Muscle of leg (tissue), 3 donors: ENCODE measurements at regions not wholly inside any gene's neighbourhood (a gene's known extent, or its start where the extent isn't known, plus 50 kb on each side); places are given as distances from the start of the nearest gene placed in this dataset.

Source experiments
- DNase-seq: peaks from one replicate; pipeline ENCODE4 v3.0.0; 2013
- H3K27ac ChIP-seq: one replicate; pipeline ENCODE4 v1.5.1; 2013; ENCODE audit warnings: mild to moderate bottlenecking, low read length, control low read depth
- H3K27me3 ChIP-seq: one replicate; pipeline ENCODE4 v1.6.1; 2013; ENCODE audit warnings: low read length; ENCODE audit not compliant: control insufficient read depth, insufficient read depth
- H3K36me3 ChIP-seq: one replicate; pipeline ENCODE4 v1.6.1; 2013; ENCODE audit warnings: low read length; ENCODE audit not compliant: control insufficient read depth, insufficient read depth
- H3K4me1 ChIP-seq: one replicate; pipeline ENCODE4 v1.6.1; 2013; ENCODE audit warnings: low read length; ENCODE audit not compliant: control insufficient read depth, insufficient read depth
- H3K4me3 ChIP-seq: one replicate; pipeline ENCODE4 v1.5.1; 2013; ENCODE audit warnings: low read length, control low read depth
- H3K9me3 ChIP-seq: replicated peaks from 2 replicates; pipeline ENCODE4 v1.6.1; 2013; ENCODE audit warnings: low read depth, low read length; ENCODE audit not compliant: control insufficient read depth
- WGBS: methylation state at CpG from one replicate; pipeline ENCODE4 v1.1.5; 2013; ENCODE audit warnings: missing lambda C conversion rate; ENCODE audit not compliant: insufficient coverage; 5-methylcytosine and 5-hydroxymethylcytosine counted together

DNA sequence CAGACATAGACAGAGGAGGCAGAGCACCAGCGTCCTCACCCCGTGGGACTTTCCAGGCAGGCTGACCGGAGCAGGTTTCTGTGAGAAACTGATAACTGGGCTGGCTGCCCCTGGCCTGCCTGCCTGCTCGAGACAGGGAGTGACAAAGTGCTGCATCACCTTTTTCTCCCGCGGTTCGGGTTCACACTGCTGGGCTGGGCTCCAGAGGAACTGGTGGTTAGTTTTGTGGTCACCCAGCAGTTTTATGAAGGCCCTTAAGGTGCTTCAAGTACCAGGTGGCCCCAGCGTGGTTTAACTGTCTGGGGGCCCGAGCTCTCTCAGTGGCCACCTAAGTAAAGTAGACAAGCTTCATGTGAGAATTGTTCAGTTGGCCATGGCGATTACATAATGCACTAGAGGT is 1073.6 kb downstream of the BCL11B start:
- Histone ChIP-seq H3K27me3 (no peaks in the 10 kb centered on the region), H3K4me1 (no peaks in the 10 kb centered on the region), H3K27ac (no peak overlapping the region), H3K9me3 (no peaks in the 10 kb centered on the region), H3K4me3 (no peak overlapping the region), H3K36me3 (no peaks in the 10 kb centered on the region)
- no peak for DNase-seq
- 71% methylated on average over 7 of the region's 10 CpGs for WGBS

DNA sequence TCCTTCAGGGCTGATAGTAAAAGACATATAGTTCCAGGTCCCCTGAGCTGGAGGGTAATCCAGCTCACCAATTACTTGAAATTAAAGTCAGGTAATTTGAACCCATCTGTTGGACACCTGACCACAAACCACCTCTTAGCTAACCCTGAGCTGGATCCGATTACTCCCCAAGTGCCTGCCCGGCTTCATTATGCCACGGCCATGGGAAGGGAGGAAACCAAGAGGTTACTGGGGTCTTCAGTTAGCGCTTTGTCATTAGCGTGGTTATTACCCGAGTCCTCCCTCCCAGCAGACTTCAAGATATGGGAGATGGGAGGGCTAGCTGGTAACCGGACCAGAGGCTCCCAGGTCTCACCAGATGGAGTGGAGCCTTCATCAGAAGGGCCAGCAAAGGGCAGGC is 1071.4 kb downstream of the BCL11B start:
- WGBS = 39% methylated on average over 6 of the region's 7 CpGs
- H3K4me1 ChIP-seq = no peaks in the 10 kb centered on the region
- H3K27ac ChIP-seq = no peak overlapping the region
- H3K9me3 ChIP-seq = no peaks in the 10 kb centered on the region
- no peak for DNase-seq
- peaks cover 2% of the 10 kb centered on the region for H3K27me3 ChIP-seq
- no peaks in the 10 kb centered on the region for H3K36me3 ChIP-seq
- H3K4me3 ChIP-seq = no peak overlapping the region

DNA sequence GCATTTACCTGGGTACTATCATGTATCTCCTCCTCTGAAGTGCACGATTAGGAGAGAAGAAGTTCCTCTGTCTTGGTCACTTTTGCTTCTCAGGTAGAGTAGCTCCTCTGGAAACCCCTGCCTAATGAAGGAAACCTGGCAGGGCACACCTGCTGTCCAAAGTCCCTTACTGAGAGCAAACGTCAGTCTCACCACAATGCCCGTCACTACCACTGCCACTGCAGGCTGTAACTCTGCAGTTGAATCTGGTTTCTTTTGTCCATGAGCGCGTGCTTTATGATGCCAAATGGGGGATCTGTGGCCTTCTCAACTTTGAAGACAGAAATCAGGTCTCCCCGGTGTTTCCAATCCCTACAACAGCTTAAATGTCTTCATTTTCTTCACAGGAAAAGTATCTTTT is 1068.6 kb downstream of the BCL11B start:
- Histone ChIP-seq H3K4me1 (no peaks in the 10 kb centered on the region), H3K27ac (no peak overlapping the region), H3K36me3 (no peaks in the 10 kb centered on the region), H3K9me3 (no peaks in the 10 kb centered on the region), H3K27me3 (peaks cover 2% of the 10 kb centered on the region), H3K4me3 (no peak overlapping the region)
- no peak for DNase-seq
- WGBS = 76% methylated on average over 4 of the region's 6 CpGs

DNA sequence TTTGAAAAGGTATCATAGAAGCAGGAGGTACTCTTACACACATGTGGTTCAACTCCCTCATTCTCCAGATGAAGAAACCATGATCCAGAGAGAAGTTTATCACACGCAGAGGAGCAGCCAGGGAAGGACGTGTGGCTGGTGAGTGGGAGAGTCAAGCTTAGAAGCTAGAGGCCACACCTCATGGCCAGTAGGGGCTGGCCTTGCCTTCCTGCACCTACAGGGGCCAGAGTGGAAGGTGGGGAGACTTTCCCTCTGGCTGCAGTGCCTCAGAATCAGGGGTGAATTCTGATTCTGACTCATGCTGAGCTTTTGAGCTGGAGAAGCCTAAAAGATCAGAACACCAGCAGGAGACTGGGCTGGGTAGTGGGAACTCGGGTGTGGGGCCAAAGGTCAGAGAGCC is 1067.9 kb downstream of the BCL11B start:
- Histone ChIP-seq H3K27ac (no peak overlapping the region), H3K4me1 (no peaks in the 10 kb centered on the region), H3K4me3 (no peak overlapping the region), H3K27me3 (peaks cover 2% of the 10 kb centered on the region), H3K9me3 (no peaks in the 10 kb centered on the region), H3K36me3 (no peaks in the 10 kb centered on the region)
- whole genome bisulfite sequencing = 50% methylated on average over 3 of the region's 3 CpGs
- no peak for DNase-seq

DNA sequence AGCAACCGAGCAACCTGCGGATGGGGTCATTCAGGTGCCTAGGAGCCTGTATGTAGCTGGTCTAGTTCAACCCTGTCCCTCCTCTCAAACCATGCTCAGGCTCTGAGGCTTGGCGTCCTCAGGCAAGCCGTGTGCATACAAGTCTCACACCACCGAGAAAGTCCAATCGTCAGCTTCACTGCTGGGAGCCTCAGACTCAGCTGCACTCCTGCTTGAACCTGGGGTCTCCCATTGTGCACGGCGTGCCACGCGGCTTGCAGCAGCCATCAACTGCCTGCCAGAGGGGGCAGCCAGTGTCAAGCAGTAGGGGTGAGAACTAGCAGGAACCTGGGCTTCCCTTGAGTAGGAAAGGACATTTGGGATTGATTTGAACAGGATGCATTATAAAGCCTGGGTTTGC is 1064.6 kb downstream of the BCL11B start:
- Histone ChIP-seq H3K27ac (no peak overlapping the region), H3K9me3 (no peaks in the 10 kb centered on the region), H3K4me3 (no peak overlapping the region), H3K27me3 (peaks cover 2% of the 10 kb centered on the region), H3K36me3 (no peaks in the 10 kb centered on the region), H3K4me1 (no peaks in the 10 kb centered on the region)
- DNase-seq = no peak
- 59% methylated on average over 10 of the region's 10 CpGs for WGBS

DNA sequence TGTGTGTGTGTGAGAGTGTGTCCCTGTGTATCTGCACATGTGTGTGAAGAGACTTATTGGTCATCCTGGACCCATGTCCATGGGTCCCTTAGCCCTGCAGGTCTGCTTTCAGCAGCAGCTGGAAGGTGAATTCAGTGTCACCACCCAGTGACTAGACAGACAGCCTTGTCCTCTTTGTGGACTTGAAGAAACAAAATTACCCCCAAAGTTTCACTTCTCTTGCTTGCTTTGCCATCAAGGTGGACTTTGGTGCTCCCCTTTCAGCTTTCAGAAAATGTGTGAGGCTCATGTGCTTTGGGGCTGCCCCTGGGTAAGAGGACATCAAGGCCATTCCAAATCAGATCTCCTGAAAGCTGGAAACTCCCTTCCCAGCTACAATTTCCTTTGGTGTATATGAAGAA is 1063.8 kb downstream of the BCL11B start:
- no peaks in the 10 kb centered on the region for H3K4me1 ChIP-seq
- DNase-seq = no peak
- no peak overlapping the region for H3K4me3 ChIP-seq
- no peaks in the 10 kb centered on the region for H3K9me3 ChIP-seq
- no peak overlapping the region for H3K27ac ChIP-seq
- H3K36me3 ChIP-seq = no peaks in the 10 kb centered on the region
- H3K27me3 ChIP-seq = peaks cover 2% of the 10 kb centered on the region

DNA sequence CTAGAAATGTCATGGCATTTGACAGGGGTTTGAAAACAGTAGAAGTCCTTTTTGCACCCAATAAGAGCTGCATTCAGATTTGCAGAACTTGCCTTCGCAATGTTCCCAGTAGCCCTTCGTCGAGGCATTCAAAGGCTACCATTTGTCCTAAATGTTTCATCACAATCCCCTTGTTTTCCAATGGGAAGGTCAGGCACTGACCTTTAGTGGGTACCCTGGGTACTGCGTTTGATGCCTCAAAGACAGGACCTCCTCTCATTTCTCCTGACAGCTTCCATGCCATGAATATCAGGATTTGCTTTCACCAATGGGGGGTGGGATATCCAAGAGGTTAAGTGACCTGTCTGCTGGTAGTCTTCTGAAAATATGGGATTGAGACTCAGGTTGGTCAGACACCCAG is 1063.1 kb downstream of the BCL11B start:
- no peak overlapping the region for H3K27ac ChIP-seq
- no peaks in the 10 kb centered on the region for H3K4me1 ChIP-seq
- peaks cover 2% of the 10 kb centered on the region for H3K27me3 ChIP-seq
- no peak overlapping the region for H3K4me3 ChIP-seq
- no peaks in the 10 kb centered on the region for H3K9me3 ChIP-seq
- H3K36me3 ChIP-seq = no peaks in the 10 kb centered on the region
- WGBS = 94% methylated on average over 3 of the region's 4 CpGs
- DNase-seq = no peak

DNA sequence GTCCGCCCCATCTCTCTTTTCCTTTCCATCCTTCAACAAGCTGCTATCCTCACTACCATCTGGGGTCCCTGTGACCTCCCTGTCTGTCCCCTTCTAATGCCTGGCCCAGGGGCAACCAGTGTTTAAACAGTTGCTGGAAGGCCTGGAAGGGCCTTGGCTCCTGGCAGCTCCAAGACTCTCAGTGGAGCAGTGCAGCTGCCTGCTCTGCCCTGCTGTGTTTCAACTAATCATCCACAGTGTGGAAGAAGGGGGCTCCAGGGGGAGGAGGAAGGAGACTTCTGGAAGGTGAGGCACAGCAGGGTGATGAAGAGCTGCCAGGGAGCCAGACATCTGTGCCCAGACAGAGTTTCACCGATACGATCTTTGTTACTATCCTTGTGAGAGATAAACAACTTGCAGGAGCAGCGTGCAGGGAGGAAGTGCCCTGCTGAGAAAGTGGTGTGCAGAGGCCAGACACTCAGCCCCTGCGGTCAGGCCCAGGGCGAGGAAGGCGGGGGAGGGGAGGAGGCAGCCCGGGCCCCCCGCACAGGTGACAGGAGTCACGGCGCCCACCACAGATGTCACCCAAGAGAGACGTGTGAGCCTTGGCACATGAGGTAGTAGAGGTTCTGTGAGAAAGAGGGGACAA is 1061.8 kb downstream of the BCL11B start:
- WGBS = 38% methylated on average over 12 of the region's 12 CpGs
- Histone ChIP-seq H3K27me3 (peaks cover 3% of the 10 kb centered on the region), H3K4me1 (no peaks in the 10 kb centered on the region), H3K9me3 (no peaks in the 10 kb centered on the region), H3K4me3 (no peak overlapping the region), H3K27ac (no peak overlapping the region), H3K36me3 (no peaks in the 10 kb centered on the region)
- no peak for DNase-seq

DNA sequence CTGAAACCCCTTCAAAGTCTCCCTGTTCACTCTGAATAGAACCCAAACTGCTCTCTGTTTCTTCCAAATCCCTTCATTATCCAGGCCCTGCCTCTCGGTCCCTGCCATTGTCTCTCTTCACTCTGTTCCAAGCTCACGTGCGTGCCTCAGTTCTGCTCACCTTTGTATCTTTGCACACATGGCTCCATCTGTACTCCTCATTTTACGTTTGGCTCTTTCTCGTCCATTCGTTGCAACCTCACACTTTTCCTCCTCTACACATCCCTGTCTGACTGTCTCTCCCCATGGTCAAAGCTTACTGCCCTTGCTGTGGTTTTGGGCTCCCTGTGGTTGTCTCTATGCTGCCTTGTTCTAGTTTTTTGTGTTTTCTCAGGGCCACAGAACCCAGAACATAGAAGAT is 1054.5 kb downstream of the BCL11B start:
- H3K27me3 ChIP-seq = peaks cover 3% of the 10 kb centered on the region

DNA sequence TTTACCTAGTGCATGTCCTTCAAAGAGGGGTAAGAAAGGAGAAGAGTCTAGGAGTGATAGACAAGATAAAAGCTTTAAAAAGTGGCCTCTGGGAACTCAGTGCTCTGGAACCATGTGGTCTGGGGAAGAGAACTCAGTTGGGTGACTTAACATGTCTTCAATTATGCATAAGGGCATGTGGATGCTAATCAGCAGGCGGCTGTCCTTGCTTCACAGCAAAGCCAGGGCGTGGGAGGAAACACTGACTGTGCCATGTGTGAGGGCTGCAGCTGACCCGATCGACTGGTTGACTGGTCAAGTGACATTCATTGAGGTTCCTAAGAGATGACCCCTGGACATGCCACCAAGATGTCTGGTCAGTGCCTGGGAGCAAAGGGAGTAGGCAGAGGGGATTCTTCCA is 1053.8 kb downstream of the BCL11B start:
- H3K27ac ChIP-seq = no peak overlapping the region
- H3K27me3 ChIP-seq = peaks cover 3% of the 10 kb centered on the region
- H3K36me3 ChIP-seq = no peaks in the 10 kb centered on the region
- no peaks in the 10 kb centered on the region for H3K9me3 ChIP-seq
- WGBS = 74% methylated on average over 4 of the region's 4 CpGs
- H3K4me1 ChIP-seq = no peaks in the 10 kb centered on the region
- DNase-seq = no peak
- H3K4me3 ChIP-seq = no peak overlapping the region

More for the DNA sequence above, 1054.5 kb downstream of the BCL11B start:
- Histone ChIP-seq H3K4me3 (no peak overlapping the region), H3K9me3 (no peaks in the 10 kb centered on the region), H3K27ac (no peak overlapping the region), H3K36me3 (no peaks in the 10 kb centered on the region), H3K4me1 (no peaks in the 10 kb centered on the region)
- WGBS = 90% methylated on average over 6 of the region's 6 CpGs
- DNase-seq = no peak

DNA sequence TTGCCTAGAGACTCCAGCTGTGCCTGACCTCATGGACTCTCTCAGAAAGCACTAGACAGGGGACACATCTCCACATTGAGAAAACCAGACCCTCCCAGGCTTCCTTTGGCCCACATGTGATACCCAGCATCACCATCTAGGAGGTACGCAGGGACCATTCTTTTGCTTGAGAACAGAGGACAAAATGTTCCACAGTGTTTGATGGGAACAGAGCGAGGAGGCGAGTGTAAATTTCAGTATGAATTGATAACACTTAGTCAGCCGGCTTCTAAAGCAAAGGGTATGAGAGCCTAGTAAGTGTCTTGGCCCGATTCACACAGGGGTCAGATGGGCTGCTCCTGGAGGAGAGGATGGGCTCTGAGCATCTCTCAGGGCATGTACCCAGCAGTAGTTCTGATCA is 1052.4 kb downstream of the BCL11B start:
- no peak for DNase-seq
- Histone ChIP-seq H3K9me3 (no peaks in the 10 kb centered on the region), H3K4me1 (no peaks in the 10 kb centered on the region), H3K27ac (no peak overlapping the region), H3K36me3 (no peaks in the 10 kb centered on the region), H3K27me3 (peaks cover 3% of the 10 kb centered on the region), H3K4me3 (no peak overlapping the region)
- WGBS = 90% methylated on average over 4 of the region's 5 CpGs
